ENCODE measurements at regions not wholly inside any gene's neighbourhood (a gene's known extent, or its start where the extent isn't known, plus 50 kb on each side); places are given as distances from the start of the nearest gene placed in this dataset.
A peak's percentile ranks its signal among the peaks of the same experiment; 100 is the strongest.
"Not testable (repeated sequence)": the region's sequence is repeated elsewhere in the genome, so short reads cannot be mapped to it uniquely, and the experiment has no call there.

GRCh38 chr2:212773808-212774339 lies 235.3 kb upstream of the ERBB4 start:
- no peak for DNase-seq (ENCODE audit: low read depth)

GRCh38 chr2:212770240-212770639 lies 231.6 kb upstream of the ERBB4 start:
- DNase-seq (ENCODE audit: low read depth): no peak

- DNase-seq (ENCODE audit: low read depth): no peak
Observed at GRCh38 chr2:212766921-212767320, 228.3 kb upstream of the ERBB4 start.

GRCh38 chr2:212752730-212753351 lies 214.2 kb upstream of the ERBB4 start:
- no peak for DNase-seq (ENCODE audit: low read depth)

- DNase-seq (ENCODE audit: low read depth): no peak
Observed at GRCh38 chr2:212745359-212745758, 206.8 kb upstream of the ERBB4 start.

GRCh38 chr2:212737392-212738172 lies 199.0 kb upstream of the ERBB4 start:
- DNase-seq (ENCODE audit: low read depth): no peak

GRCh38 chr2:212736385-212736726 lies 197.8 kb upstream of the ERBB4 start:
- DNase-seq (ENCODE audit: low read depth): no peak

GRCh38 chr2:212733273-212733672 lies 194.7 kb upstream of the ERBB4 start:
- DNase-seq (ENCODE audit: low read depth): no peak

- DNase-seq (ENCODE audit: low read depth): no peak
Observed at GRCh38 chr2:212732860-212733259, 194.3 kb upstream of the ERBB4 start.

GRCh38 chr2:212730994-212731393 lies 192.4 kb upstream of the ERBB4 start:
- DNase-seq (ENCODE audit: low read depth): no peak

- no peak for DNase-seq (ENCODE audit: low read depth)
Observed at GRCh38 chr2:212728717-212729116, 190.1 kb upstream of the ERBB4 start.

GRCh38 chr2:212727751-212728150 lies 189.1 kb upstream of the ERBB4 start:
- DNase-seq (ENCODE audit: low read depth): no peak

GRCh38 chr2:212726403-212726802 lies 187.8 kb upstream of the ERBB4 start:
- no peak for DNase-seq (ENCODE audit: low read depth)

GRCh38 chr2:212725180-212725579 lies 186.6 kb upstream of the ERBB4 start:
- DNase-seq (ENCODE audit: low read depth): no peak

- DNase-seq (ENCODE audit: low read depth): no peak
Observed at GRCh38 chr2:212723226-212723625, 184.6 kb upstream of the ERBB4 start.

- no peak for DNase-seq (ENCODE audit: low read depth)
Observed at GRCh38 chr2:212722046-212722445, 183.4 kb upstream of the ERBB4 start.

- DNase-seq (ENCODE audit: low read depth): no peak
Observed at GRCh38 chr2:212721026-212721451, 182.4 kb upstream of the ERBB4 start.

- not testable (repeated sequence) for DNase-seq (ENCODE audit: low read depth)
Observed at GRCh38 chr2:212715411-212715810, 176.8 kb upstream of the ERBB4 start.

- no peak for DNase-seq (ENCODE audit: low read depth)
Observed at GRCh38 chr2:212713681-212714080, 175.1 kb upstream of the ERBB4 start.

- no peak for DNase-seq (ENCODE audit: low read depth)
Observed at GRCh38 chr2:212712991-212713390, 174.4 kb upstream of the ERBB4 start.

GRCh38 chr2:212712466-212712865 lies 173.9 kb upstream of the ERBB4 start:
- DNase-seq (ENCODE audit: low read depth): no peak

GRCh38 chr2:212711856-212712255 lies 173.3 kb upstream of the ERBB4 start:
- peak; percentile 34 for DNase-seq (ENCODE audit: low read depth)

GRCh38 chr2:212709280-212709679 lies 170.7 kb upstream of the ERBB4 start:
- no peak for DNase-seq (ENCODE audit: low read depth)

- peak; percentile 26 for DNase-seq (ENCODE audit: low read depth)
Observed at GRCh38 chr2:212708355-212708754, 169.8 kb upstream of the ERBB4 start.

All from stromal cell of bone marrow (primary cell).